ENCODE measurements at regions not wholly inside any gene's neighbourhood (a gene's known extent, or its start where the extent isn't known, plus 50 kb on each side); places are given as distances from the start of the nearest gene placed in this dataset.

GRCh38 chr21:35201799-35202198 lies 152.7 kb upstream of the RUNX1 start:
- TF ChIP-seq RCOR1 (IDR thresholded peaks at IDR 0.05; ENCODE audit: low read length): no peak
- TF ChIP-seq NRF1 (IDR thresholded peaks at IDR 0.05; ENCODE audit: low read depth, low read length): no peak
- no peak for TF ChIP-seq RXRA (IDR thresholded peaks at IDR 0.05; ENCODE audit: borderline replicate concordance, low read depth)
- TF ChIP-seq, protein P1, sequence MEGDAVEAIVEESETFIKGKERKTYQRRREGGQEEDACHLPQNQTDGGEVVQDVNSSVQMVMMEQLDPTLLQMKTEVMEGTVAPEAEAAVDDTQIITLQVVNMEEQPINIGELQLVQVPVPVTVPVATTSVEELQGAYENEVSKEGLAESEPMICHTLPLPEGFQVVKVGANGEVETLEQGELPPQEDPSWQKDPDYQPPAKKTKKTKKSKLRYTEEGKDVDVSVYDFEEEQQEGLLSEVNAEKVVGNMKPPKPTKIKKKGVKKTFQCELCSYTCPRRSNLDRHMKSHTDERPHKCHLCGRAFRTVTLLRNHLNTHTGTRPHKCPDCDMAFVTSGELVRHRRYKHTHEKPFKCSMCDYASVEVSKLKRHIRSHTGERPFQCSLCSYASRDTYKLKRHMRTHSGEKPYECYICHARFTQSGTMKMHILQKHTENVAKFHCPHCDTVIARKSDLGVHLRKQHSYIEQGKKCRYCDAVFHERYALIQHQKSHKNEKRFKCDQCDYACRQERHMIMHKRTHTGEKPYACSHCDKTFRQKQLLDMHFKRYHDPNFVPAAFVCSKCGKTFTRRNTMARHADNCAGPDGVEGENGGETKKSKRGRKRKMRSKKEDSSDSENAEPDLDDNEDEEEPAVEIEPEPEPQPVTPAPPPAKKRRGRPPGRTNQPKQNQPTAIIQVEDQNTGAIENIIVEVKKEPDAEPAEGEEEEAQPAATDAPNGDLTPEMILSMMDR (IDR thresholded peaks at IDR 0.05): no peak
- no peak for TF ChIP-seq GABPA (IDR thresholded peaks at IDR 0.05; ENCODE audit: low read depth)
- no peak for TF ChIP-seq RFX5 (IDR thresholded peaks at IDR 0.05; ENCODE audit: low read length)
- no peak for TF ChIP-seq TEAD4 (IDR thresholded peaks at IDR 0.05; ENCODE audit: borderline replicate concordance, insufficient read depth)
- TF ChIP-seq EP300 (IDR thresholded peaks at IDR 0.05; ENCODE audit: borderline replicate concordance in 1 of 2, low read depth in 1 of 2, low read length in 1 of 2): no peak
- TF ChIP-seq SIN3A (IDR thresholded peaks at IDR 0.05; ENCODE audit: borderline replicate concordance, low read depth, low read length): no peak
- TF ChIP-seq REST (IDR thresholded peaks at IDR 0.05; ENCODE audit: low read depth, low read length): no peak
- Histone ChIP-seq H3K36me3 (replicated peaks in 1 of 2; ENCODE audit: control insufficient read depth in 1 of 2, insufficient read depth in 2 of 2, low read length in 1 of 2) (no peaks in the 10 kb centered on the region), H3F3A (replicated peaks; ENCODE audit: insufficient read depth) (peaks cover 47% of the 10 kb centered on the region), H3K27ac (ENCODE audit: low read depth in 2 of 2, low read length in 1 of 2) (peak overlapping the region in 1 of 2 experiments; percentile 96; a peak in 2 of 4 replicates), H3K9me2 (no peaks in the 10 kb centered on the region), H3K4me3 (ENCODE audit: low read depth in 2 of 2, low read length in 1 of 2) (no peak overlapping the region), H4K20me1 (ENCODE audit: insufficient read depth) (no peaks in the 10 kb centered on the region), H3K9me3 (no peaks in the 10 kb centered on the region), H3K4me2 (no peak overlapping the region), H2AFZ (ENCODE audit: low read depth) (no peak overlapping the region), H3K4me1 (ENCODE audit: control insufficient read depth in 1 of 2, insufficient read depth in 2 of 2, low read depth in 1 of 2, low read length in 1 of 2) (peaks cover 2 to 10% of the 10 kb centered on the region in 2 experiments), H3K79me2 (ENCODE audit: insufficient read depth) (no peaks in the 10 kb centered on the region), H3K9ac (no peak overlapping the region), H3K27me3 (ENCODE audit: insufficient read depth) (no peaks in the 10 kb centered on the region)
- POLR2A ChIA-PET: no interaction called here
- DNase-seq: no peak
- CTCF ChIA-PET: no interaction called here

DNA sequence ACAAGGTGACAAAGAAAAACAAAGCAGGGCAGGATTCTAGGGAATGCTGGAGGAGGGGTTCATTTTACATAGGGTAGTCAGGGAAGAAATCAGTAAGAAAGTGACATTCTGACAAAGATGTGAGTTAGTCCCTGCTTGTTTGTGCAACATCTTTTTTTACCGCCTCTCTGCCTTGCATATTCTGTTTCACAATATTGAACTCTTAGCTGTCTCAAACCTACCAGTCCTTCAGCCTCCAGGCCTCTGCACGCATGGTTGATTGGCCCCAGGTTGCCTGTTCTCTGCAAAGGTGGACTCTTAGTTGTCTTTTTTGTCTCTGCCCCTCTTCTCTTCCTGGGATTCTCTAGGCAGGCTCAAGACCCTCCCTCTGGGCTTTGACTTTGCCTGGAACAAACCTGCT lies 152.2 kb upstream of the RUNX1 start:
- Histone ChIP-seq H3K4me3 (ENCODE audit: low read depth in 2 of 2, low read length in 1 of 2) (no peak overlapping the region), H3K4me2 (no peak overlapping the region), H3K9me2 (no peaks in the 10 kb centered on the region), H3K27ac (ENCODE audit: low read depth in 2 of 2, low read length in 1 of 2) (no peak overlapping the region), H3K79me2 (ENCODE audit: insufficient read depth) (no peaks in the 10 kb centered on the region), H4K20me1 (ENCODE audit: insufficient read depth) (no peaks in the 10 kb centered on the region), H3K4me1 (ENCODE audit: control insufficient read depth in 1 of 2, insufficient read depth in 2 of 2, low read depth in 1 of 2, low read length in 1 of 2) (peaks cover 2 to 10% of the 10 kb centered on the region in 2 experiments), H3K9ac (no peak overlapping the region), H3K9me3 (no peaks in the 10 kb centered on the region), H2AFZ (ENCODE audit: low read depth) (no peak overlapping the region), H3K36me3 (replicated peaks in 1 of 2; ENCODE audit: control insufficient read depth in 1 of 2, insufficient read depth in 2 of 2, low read length in 1 of 2) (no peaks in the 10 kb centered on the region), H3F3A (replicated peaks; ENCODE audit: insufficient read depth) (peaks cover 47% of the 10 kb centered on the region), H3K27me3 (ENCODE audit: insufficient read depth) (no peaks in the 10 kb centered on the region)
- TF ChIP-seq NRF1 (IDR thresholded peaks at IDR 0.05; ENCODE audit: low read depth, low read length): no peak
- no peak for TF ChIP-seq RXRA (IDR thresholded peaks at IDR 0.05; ENCODE audit: borderline replicate concordance, low read depth)
- TF ChIP-seq RCOR1 (IDR thresholded peaks at IDR 0.05; ENCODE audit: low read length): no peak
- no peak for TF ChIP-seq TAF1 (IDR thresholded peaks at IDR 0.05; ENCODE audit: borderline replicate concordance, low read depth, low read length)
- ChIA-PET POLR2A (no interaction called here), CTCF (no interaction called here)
- no peak for DNase-seq
- WGBS (ENCODE audit: low lambda C conversion rate): 93% methylated on average over 2 of the region's 2 CpGs

Data from SK-N-SH (cell line).